GM12891 (cell line): ENCODE measurements at regions not wholly inside any gene's neighbourhood (a gene's known extent, or its start where the extent isn't known, plus 50 kb on each side); places are given as distances from the start of the nearest gene placed in this dataset.

Source experiments
- POLR2A ChIP-seq: IDR thresholded peaks from 2 replicates; pipeline ENCODE4 v1.6.1; 2011; ENCODE audit warnings: low read depth, low read length, control low read depth
- POLR2AphosphoS5 ChIP-seq: IDR thresholded peaks from 2 replicates; pipeline ENCODE4 v1.6.1; 2011; ENCODE audit warnings: low read depth, low read length, control low read depth
- SPI1 ChIP-seq: IDR thresholded peaks from 2 replicates; pipeline ENCODE4 v1.6.1; 2011; ENCODE audit warnings: low read depth, low read length, control low read depth
- TAF1 ChIP-seq: IDR thresholded peaks from 2 replicates; pipeline ENCODE4 v1.6.1; 2011; ENCODE audit warnings: low read depth, low read length, control low read depth

DNA sequence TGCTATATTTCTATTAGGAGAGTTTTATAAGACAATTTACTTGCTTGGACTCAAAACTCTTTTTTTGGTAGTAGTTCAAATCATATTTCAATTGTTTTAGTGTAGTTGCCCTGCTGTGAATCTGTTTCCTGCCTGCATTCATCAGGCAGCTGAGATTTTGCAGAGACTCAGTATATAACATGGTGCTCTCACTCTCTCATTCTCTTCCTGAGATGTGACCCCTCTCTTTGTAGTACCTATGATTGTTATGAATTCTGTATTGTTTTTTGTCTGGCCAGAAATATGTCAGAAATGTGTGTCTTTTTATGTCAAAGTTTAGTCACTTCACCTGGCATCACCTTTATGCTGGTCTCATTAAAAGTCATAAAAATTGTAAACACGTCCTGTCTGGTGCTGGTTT lies 374.0 kb downstream of the RAPGEF2 start:
- TF ChIP-seq POLR2AphosphoS5 = no peak
- TF ChIP-seq POLR2A = no peak
- no peak for TF ChIP-seq TAF1
- no peak for TF ChIP-seq SPI1
